ENCODE measurements at regions not wholly inside any gene's neighbourhood (a gene's known extent, or its start where the extent isn't known, plus 50 kb on each side); places are given as distances from the start of the nearest gene placed in this dataset.

- H4K8ac ChIP-seq (replicated peaks; ENCODE audit: insufficient read length, low read depth, low read length) = no peak overlapping the region
- H2BK5ac ChIP-seq (ENCODE audit: insufficient read length, low read length) = no peak overlapping the region
- no peaks in the 10 kb centered on the region for H3K79me2 ChIP-seq (ENCODE audit: insufficient read depth, low read length)
- H3K23me2 ChIP-seq (ENCODE audit: insufficient read length, low read depth, low read length, poor library complexity, severe bottlenecking) = no peaks in the 10 kb centered on the region
- no peak overlapping the region for H3K9ac ChIP-seq (ENCODE audit: extremely low read depth, insufficient read length, low read length)
- H3K27ac ChIP-seq (ENCODE audit: insufficient read length, low read depth, low read length) = no peak overlapping the region
- WGBS (ENCODE audit: extremely low coverage, insufficient read length, low lambda C conversion rate) = no CpG with 5 or more reads among the region's 4 CpGs
- H3K27ac Mint-ChIP-seq = no peak overlapping the region
- H3K23ac ChIP-seq (ENCODE audit: insufficient read length, low read depth, low read length) = no peak overlapping the region
- H3K18ac ChIP-seq (ENCODE audit: insufficient read length, low read depth, low read length) = no peak overlapping the region
- no peaks in the 10 kb centered on the region for H3K79me1 ChIP-seq (ENCODE audit: insufficient read depth, low read depth, low read length, poor library complexity, severe bottlenecking)
- peaks cover 4 to 8% of the 10 kb centered on the region in 2 experiments for H3K4me1 Mint-ChIP-seq
- no peak overlapping the region for H3K4ac ChIP-seq (ENCODE audit: low read depth, low read length)
- no peak overlapping the region for H3K14ac ChIP-seq (ENCODE audit: insufficient read depth, low read length)
- no peak overlapping the region for H2BK12ac ChIP-seq (ENCODE audit: insufficient read length, low read depth, low read length)
- no peaks in the 10 kb centered on the region for H3K9me3 Mint-ChIP-seq
- H3K4me1 ChIP-seq (ENCODE audit: insufficient read depth, low read length) = no peaks in the 10 kb centered on the region
- no peak overlapping the region for H3K4me2 ChIP-seq (ENCODE audit: insufficient read depth, insufficient read length, low read length)
- no peak for DNase-seq
- H3K27me3 Mint-ChIP-seq (ENCODE audit: low read depth) = no peaks in the 10 kb centered on the region; the same call in 1 of the 2 replicates
- no peaks in the 10 kb centered on the region for H3K27me3 ChIP-seq (ENCODE audit: insufficient read depth, low read length)
- TF ChIP-seq CTCF (conservative IDR thresholded peaks at IDR 0.05) = no peak
- no peaks in the 10 kb centered on the region for H3K36me3 Mint-ChIP-seq (ENCODE audit: insufficient read depth in 1 of 3, low read depth in 3 of 3)
- no peak overlapping the region for H4K91ac ChIP-seq (ENCODE audit: insufficient read length, low read depth, low read length)
- H4K5ac ChIP-seq (ENCODE audit: insufficient read length, low read depth, low read length) = no peak overlapping the region
- no peak overlapping the region for H3T11ph ChIP-seq (ENCODE audit: low read length)
- H3K9me3 ChIP-seq (ENCODE audit: control insufficient read depth, low read depth, low read length) = no peaks in the 10 kb centered on the region
- H3K56ac ChIP-seq (ENCODE audit: insufficient read length, low read depth, low read length) = no peak overlapping the region
- no peak overlapping the region for H2BK15ac ChIP-seq (ENCODE audit: low read depth, low read length)
- H2BK20ac ChIP-seq (ENCODE audit: low read depth, low read length, poor library complexity, severe bottlenecking) = no peak overlapping the region
- no peak overlapping the region for H3K4me3 Mint-ChIP-seq
- no peak overlapping the region for H2AFZ ChIP-seq (ENCODE audit: low read length)
- H2BK120ac ChIP-seq (ENCODE audit: low read depth, low read length, poor library complexity, severe bottlenecking) = no peak overlapping the region
- H4K20me1 ChIP-seq (ENCODE audit: control insufficient read depth, insufficient read depth, insufficient read length) = no peaks in the 10 kb centered on the region
- no peak overlapping the region for H2AK5ac ChIP-seq (ENCODE audit: insufficient read length, low read length)
Observed at GRCh38 chr9:27659001-27659400, 85.7 kb upstream of the C9orf72 start.

All from H9 (cell line).